HEK293T (cell line): ENCODE measurements at regions not wholly inside any gene's neighbourhood (a gene's known extent, or its start where the extent isn't known, plus 50 kb on each side); places are given as distances from the start of the nearest gene placed in this dataset.

Source experiments
- CTCF ChIA-PET: fragments of 350-600 bp; formaldehyde crosslinking; extraction: SDS; loops from one replicate; lab custom pipeline; 2021; ENCODE audit warnings: antibody characterized with exemption, inconsistent platforms; lab: Yijun Ruan, JAX
- POLR2A ChIA-PET: fragments of 350-600 bp; formaldehyde crosslinking; extraction: SDS; loops from one replicate; lab custom pipeline; 2020; ENCODE audit warnings: antibody characterized with exemption, inconsistent platforms; lab: Yijun Ruan, JAX
- DNase-seq: peaks from one replicate; pipeline ENCODE4 v3.0.0; 2012; ENCODE audit warnings: mixed read lengths; ENCODE audit errors: extremely low spot score
- ARNT ChIP-seq: fragments of 450-650 bp; IDR thresholded peaks from 2 replicates; pipeline ENCODE4 v1.6.1; 2017; ENCODE audit warnings: mild to moderate bottlenecking
- BHLHE40 ChIP-seq: fragments of 450-650 bp; IDR thresholded peaks from 2 replicates; pipeline ENCODE4 v1.6.1; 2016; ENCODE audit warnings: mild to moderate bottlenecking, moderate library complexity, borderline replicate concordance
- CTBP1 ChIP-seq: fragments of 450-650 bp; IDR thresholded peaks from 2 replicates; pipeline ENCODE4 v1.6.1; 2016; ENCODE audit warnings: borderline replicate concordance
- ELF4 ChIP-seq: fragments of 450-650 bp; IDR thresholded peaks from 2 replicates; pipeline ENCODE4 v1.6.1; 2017; ENCODE audit warnings: antibody characterized with exemption
- FOXA1 ChIP-seq: fragments of 450-650 bp; IDR thresholded peaks from 2 replicates; pipeline ENCODE4 v1.6.1; 2016; ENCODE audit warnings: mild to moderate bottlenecking
- FOXK2 ChIP-seq: fragments of 450-650 bp; IDR thresholded peaks from 2 replicates; pipeline ENCODE4 v1.6.1; 2016; ENCODE audit warnings: mild to moderate bottlenecking
- FOXM1 ChIP-seq: fragments of 450-650 bp; IDR thresholded peaks from 2 replicates; pipeline ENCODE4 v1.6.1; 2017; ENCODE audit warnings: mild to moderate bottlenecking, borderline replicate concordance
- HDGF ChIP-seq: fragments of 450-650 bp; IDR thresholded peaks from 2 replicates; pipeline ENCODE4 v1.6.1; 2017; ENCODE audit warnings: antibody characterized with exemption, borderline replicate concordance
- L3MBTL2 ChIP-seq: fragments of 450-650 bp; conservative IDR thresholded peaks from 2 replicates; pipeline ENCODE4 v1.6.1; 2016; ENCODE audit warnings: mild to moderate bottlenecking
- LEF1 ChIP-seq: fragments of 450-650 bp; IDR thresholded peaks from 2 replicates; pipeline ENCODE4 v1.6.1; 2017; ENCODE audit warnings: mild to moderate bottlenecking, borderline replicate concordance
- NFRKB ChIP-seq: fragments of 450-650 bp; IDR thresholded peaks from 2 replicates; pipeline ENCODE4 v1.6.1; 2016; ENCODE audit warnings: mild to moderate bottlenecking, moderate library complexity
- SP1 ChIP-seq: fragments of 450-650 bp; IDR thresholded peaks from 2 replicates; pipeline ENCODE4 v1.6.1; 2017
- SUZ12 ChIP-seq: fragments of 450-650 bp; IDR thresholded peaks from 2 replicates; pipeline ENCODE4 v1.6.1; 2016; ENCODE audit warnings: mild to moderate bottlenecking
- TARDBP ChIP-seq: fragments of 450-650 bp; IDR thresholded peaks from 2 replicates; pipeline ENCODE4 v1.6.1; 2016
- ZNF384 ChIP-seq: fragments of 450-650 bp; IDR thresholded peaks from 2 replicates; pipeline ENCODE4 v1.6.1; 2016
- TF ChIP-seq, protein P1 (sequence below): fragments of 450-650 bp; IDR thresholded peaks from 2 replicates; pipeline ENCODE4 v1.6.1; 2016

GRCh38 chr21:35107520-35107919 is 58.4 kb upstream of the RUNX1 start:
- TF ChIP-seq NFRKB (no peak), FOXM1 (no peak), FOXA1 (no peak), BHLHE40 (no peak), FOXK2 (no peak), CTBP1 (no peak), ZNF384 (no peak), SP1 (no peak), L3MBTL2 (no peak), TARDBP (no peak), SUZ12 (no peak), ELF4 (no peak), LEF1 (no peak), HDGF (no peak)
- TF ChIP-seq, protein P1, sequence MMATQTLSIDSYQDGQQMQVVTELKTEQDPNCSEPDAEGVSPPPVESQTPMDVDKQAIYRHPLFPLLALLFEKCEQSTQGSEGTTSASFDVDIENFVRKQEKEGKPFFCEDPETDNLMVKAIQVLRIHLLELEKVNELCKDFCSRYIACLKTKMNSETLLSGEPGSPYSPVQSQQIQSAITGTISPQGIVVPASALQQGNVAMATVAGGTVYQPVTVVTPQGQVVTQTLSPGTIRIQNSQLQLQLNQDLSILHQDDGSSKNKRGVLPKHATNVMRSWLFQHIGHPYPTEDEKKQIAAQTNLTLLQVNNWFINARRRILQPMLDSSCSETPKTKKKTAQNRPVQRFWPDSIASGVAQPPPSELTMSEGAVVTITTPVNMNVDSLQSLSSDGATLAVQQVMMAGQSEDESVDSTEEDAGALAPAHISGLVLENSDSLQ = no peak
- POLR2A ChIA-PET = no interaction called here
- DNase-seq = no peak
- CTCF ChIA-PET = no interaction called here

GRCh38 chr21:35106246-35106835 is 57.2 kb upstream of the RUNX1 start:
- TF ChIP-seq L3MBTL2 (no peak), HDGF (no peak), CTBP1 (no peak), SP1 (no peak), NFRKB (no peak), BHLHE40 (no peak), LEF1 (no peak), TARDBP (no peak), ELF4 (no peak), SUZ12 (no peak), ZNF384 (no peak), FOXK2 (no peak), FOXM1 (no peak), ARNT (no peak), FOXA1 (no peak)
- TF ChIP-seq, protein P1 = no peak
- POLR2A ChIA-PET = no interaction called here
- CTCF ChIA-PET = interaction anchor here (0.7 kb wide), 1 partner anchor 142 kb away, joined by 6 read pairs; no protein-coding TSS in a partner anchor
- DNase-seq = no peak

DNA sequence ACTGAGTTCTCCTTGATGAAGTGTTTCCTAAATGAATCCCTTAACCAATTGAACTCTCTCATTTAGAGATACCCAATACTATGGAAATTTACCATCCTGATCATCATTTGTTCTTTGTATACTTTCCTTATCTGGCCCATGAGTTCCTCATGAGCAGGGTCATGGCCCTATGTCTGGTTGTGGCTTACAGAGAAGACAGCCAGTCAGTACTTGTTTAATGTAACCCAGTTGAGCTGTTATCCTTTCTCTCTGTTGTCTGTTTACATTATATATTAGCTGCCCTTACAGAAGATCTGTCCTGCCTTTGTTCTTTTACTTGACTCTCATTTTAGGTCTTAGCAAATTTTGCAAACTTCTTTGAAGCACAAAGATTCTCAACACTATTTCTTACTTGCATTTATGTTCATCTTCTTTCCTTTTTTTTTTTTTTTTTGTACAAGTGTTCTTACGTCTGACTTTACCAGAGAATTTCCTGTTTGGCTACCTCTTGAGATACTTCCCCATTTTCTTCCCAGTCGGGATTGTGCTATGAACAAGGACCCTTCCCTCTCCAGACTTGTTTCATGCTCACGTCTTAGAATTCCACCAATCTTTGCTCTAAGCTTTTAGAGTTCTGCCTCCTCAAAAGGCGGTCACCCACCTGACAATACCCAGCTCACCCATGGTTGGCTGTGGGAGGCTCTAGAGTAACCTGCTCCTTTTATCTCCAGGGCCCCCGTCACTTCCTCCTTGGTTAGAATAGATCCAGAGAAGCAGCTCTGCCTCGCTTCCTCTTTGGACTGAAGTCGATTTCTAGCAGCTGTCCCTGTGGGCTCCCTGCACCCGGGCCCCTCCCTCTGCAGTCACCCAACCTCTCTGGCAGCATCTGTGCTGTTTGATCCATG is 53.6 kb upstream of the RUNX1 start:
- ChIA-PET CTCF (no interaction called here), POLR2A (no interaction called here)
- DNase-seq = no peak
- no peak for TF ChIP-seq FOXA1
- TF ChIP-seq FOXK2 = no peak
- no peak for TF ChIP-seq HDGF
- TF ChIP-seq NFRKB = no peak

- POLR2A ChIA-PET = no interaction called here
Measured at GRCh38 chr21:35100349-35100811, 51.3 kb upstream of the RUNX1 start.

DNA sequence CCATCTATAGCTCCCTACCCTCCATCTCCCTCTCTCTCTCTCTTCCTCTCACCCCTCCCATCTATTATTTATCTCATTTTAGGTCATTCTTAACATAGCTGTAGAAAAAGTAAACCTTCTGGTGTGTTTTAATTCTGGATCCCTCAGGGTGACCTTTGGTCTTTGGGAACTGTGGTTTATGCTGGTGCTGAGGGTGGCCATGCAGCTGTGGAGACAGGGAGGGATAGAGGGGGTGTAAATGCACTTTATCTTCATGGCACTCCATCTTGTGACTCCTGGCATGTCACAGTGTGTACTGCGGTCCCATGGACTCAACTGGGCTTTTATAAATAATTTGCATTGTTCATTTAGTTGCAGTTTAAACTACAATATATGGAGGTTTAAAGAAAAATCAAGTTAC is 50.2 kb upstream of the RUNX1 start:
- CTCF ChIA-PET = no interaction called here
- POLR2A ChIA-PET = interaction anchor here (0.5 kb wide), 1 partner anchor 198 kb away, joined by 3 read pairs; no protein-coding TSS in a partner anchor
- TF ChIP-seq ZNF384 (no peak), FOXM1 (no peak), BHLHE40 (no peak), FOXK2 (no peak), L3MBTL2 (no peak), HDGF (no peak), LEF1 (no peak), ELF4 (no peak), SUZ12 (no peak), TARDBP (no peak), FOXA1 (no peak), SP1 (no peak)
- TF ChIP-seq, protein P1 = no peak
- no peak for DNase-seq

More at GRCh38 chr21:35100349-35100811, 51.3 kb upstream of the RUNX1 start:
- DNase-seq = no peak
- CTCF ChIA-PET = no interaction called here
- no peak for TF ChIP-seq LEF1
- no peak for TF ChIP-seq CTBP1
- TF ChIP-seq FOXK2 = no peak
- no peak for TF ChIP-seq FOXM1
- no peak for TF ChIP-seq TARDBP
- TF ChIP-seq HDGF = no peak
- TF ChIP-seq L3MBTL2 = no peak
- no peak for TF ChIP-seq FOXA1
- no peak for TF ChIP-seq BHLHE40
- no peak for TF ChIP-seq ELF4
- TF ChIP-seq ZNF384 = no peak
- no peak for TF ChIP-seq ARNT
- TF ChIP-seq, protein P1 = no peak
- no peak for TF ChIP-seq SP1
- TF ChIP-seq SUZ12 = no peak
- TF ChIP-seq NFRKB = no peak
